Cardiac muscle cell (in vitro differentiated cells and primary cell): ENCODE measurements at regions not wholly inside any gene's neighbourhood (a gene's known extent, or its start where the extent isn't known, plus 50 kb on each side); places are given as distances from the start of the nearest gene placed in this dataset.

ENCODE experiments used
- DNase-seq, 2 donors: peaks; one replicate each; pipeline versions ENCODE4 v3.0.0 to v3.0.0-alpha.2; 2010 to 2017; ENCODE audit warnings: low read depth in 1 of 2, low spot score in 1 of 2
- H3K27ac ChIP-seq: fragments of 200-600 bp; sonication (generic); 2 replicates; pipeline ENCODE4 v1.5.1; 2016
- H3K27me3 ChIP-seq: fragments of 200-600 bp; sonication (generic); 2 replicates; pipeline ENCODE4 v1.6.0; 2016; ENCODE audit warnings: control low read depth
- H3K36me3 ChIP-seq: fragments of 200-600 bp; sonication (generic); 2 replicates; pipeline ENCODE4 v1.5.1; 2016; ENCODE audit warnings: control low read depth
- H3K4me1 ChIP-seq: fragments of 200-600 bp; sonication (generic); 2 replicates; pipeline ENCODE4 v1.8.1; 2017; ENCODE audit warnings: low read depth, mild to moderate bottlenecking, mixed run types
- H3K4me3 ChIP-seq: fragments of 200-600 bp; sonication (generic); 2 replicates; pipeline ENCODE4 v1.5.1; 2016; ENCODE audit warnings: mild to moderate bottlenecking
- H3K9me3 ChIP-seq: fragments of 200-600 bp; sonication (generic); 2 replicates; pipeline ENCODE4 v1.5.1; 2017; ENCODE audit warnings: low read depth, mild to moderate bottlenecking, control low read depth
- TF ChIP-seq, protein P1 (sequence below): IDR thresholded peaks from 2 replicates; pipeline ENCODE4 v1.5.1; 2012; ENCODE audit warnings: low read depth, mild to moderate bottlenecking, low read length

DNA sequence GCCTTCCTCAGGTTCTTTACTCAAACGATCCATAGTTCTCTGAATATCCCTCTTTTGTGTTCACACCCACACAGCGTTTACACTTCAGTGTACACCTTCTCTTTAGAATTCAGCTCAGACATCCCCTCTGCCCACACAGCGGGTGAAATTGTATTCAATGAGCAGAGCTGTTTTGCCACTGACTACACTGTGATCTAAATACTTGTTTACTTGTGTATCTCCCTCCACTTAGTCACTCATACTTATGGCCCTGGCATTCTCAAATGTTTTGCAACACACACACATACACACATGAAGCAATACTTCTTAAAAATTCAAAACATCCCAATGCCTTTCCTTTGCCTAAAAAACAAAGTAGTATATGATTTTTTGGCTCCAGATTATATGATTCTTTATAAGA lies 297.1 kb downstream of the TMX3 start:
- H3K4me3 ChIP-seq: no peak overlapping the region
- TF ChIP-seq, protein P1, sequence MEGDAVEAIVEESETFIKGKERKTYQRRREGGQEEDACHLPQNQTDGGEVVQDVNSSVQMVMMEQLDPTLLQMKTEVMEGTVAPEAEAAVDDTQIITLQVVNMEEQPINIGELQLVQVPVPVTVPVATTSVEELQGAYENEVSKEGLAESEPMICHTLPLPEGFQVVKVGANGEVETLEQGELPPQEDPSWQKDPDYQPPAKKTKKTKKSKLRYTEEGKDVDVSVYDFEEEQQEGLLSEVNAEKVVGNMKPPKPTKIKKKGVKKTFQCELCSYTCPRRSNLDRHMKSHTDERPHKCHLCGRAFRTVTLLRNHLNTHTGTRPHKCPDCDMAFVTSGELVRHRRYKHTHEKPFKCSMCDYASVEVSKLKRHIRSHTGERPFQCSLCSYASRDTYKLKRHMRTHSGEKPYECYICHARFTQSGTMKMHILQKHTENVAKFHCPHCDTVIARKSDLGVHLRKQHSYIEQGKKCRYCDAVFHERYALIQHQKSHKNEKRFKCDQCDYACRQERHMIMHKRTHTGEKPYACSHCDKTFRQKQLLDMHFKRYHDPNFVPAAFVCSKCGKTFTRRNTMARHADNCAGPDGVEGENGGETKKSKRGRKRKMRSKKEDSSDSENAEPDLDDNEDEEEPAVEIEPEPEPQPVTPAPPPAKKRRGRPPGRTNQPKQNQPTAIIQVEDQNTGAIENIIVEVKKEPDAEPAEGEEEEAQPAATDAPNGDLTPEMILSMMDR: no peak
- H3K27me3 ChIP-seq: no peaks in the 10 kb centered on the region

DNA sequence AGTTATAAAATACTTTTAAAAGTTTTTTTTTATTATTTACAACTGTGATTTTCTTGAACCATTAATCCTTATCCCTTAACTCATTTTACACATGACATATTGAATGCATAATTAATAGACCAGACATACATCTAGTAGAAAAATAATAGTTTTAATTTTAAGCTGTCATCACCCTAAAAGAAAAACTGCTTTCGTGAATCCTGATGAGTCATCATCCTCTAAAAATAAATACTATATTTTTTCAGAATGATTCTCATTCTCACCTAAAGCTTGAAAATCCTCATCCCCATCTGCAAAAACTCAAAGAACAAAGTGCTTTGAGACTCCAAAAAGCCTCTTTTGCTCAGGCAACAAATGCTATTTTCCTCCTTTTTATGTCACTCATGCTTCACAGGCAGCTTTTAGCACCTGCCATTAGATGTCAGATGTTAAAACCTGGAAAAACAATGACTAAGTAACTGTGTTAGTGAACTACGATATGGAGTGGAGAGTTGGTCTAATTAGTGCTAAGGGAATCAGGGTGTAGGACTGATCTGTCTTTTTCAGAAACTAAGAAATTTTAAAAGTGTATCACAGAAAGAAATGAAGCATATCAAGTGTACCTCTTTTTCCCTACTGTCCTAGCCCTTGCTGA lies 297.6 kb downstream of the TMX3 start:
- Histone ChIP-seq H3K4me1 (no peaks in the 10 kb centered on the region), H3K4me3 (no peak overlapping the region), H3K36me3 (no peaks in the 10 kb centered on the region), H3K9me3 (no peaks in the 10 kb centered on the region), H3K27me3 (no peaks in the 10 kb centered on the region), H3K27ac (no peak overlapping the region)
- TF ChIP-seq, protein P1: no peak
- DNase-seq: no peak

More for the DNA sequence above, 297.1 kb downstream of the TMX3 start:
- Histone ChIP-seq H3K27ac (no peak overlapping the region), H3K9me3 (no peaks in the 10 kb centered on the region), H3K4me1 (no peaks in the 10 kb centered on the region), H3K36me3 (no peaks in the 10 kb centered on the region)
- DNase-seq: peak in 1 of 2 donors; percentile 75

- DNase-seq: no peak
- Histone ChIP-seq H3K4me3 (no peak overlapping the region), H3K36me3 (no peaks in the 10 kb centered on the region), H3K27ac (no peak overlapping the region), H3K4me1 (no peaks in the 10 kb centered on the region), H3K27me3 (no peaks in the 10 kb centered on the region), H3K9me3 (no peaks in the 10 kb centered on the region)
- TF ChIP-seq, protein P1: no peak
These were observed 300.5 kb downstream of the TMX3 start for GRCh38 chr18:68414407-68414806.

GRCh38 chr18:68409576-68409975 lies 305.3 kb downstream of the TMX3 start:
- H3K4me1 ChIP-seq: no peaks in the 10 kb centered on the region
- TF ChIP-seq, protein P1: no peak
- no peak for DNase-seq

DNA sequence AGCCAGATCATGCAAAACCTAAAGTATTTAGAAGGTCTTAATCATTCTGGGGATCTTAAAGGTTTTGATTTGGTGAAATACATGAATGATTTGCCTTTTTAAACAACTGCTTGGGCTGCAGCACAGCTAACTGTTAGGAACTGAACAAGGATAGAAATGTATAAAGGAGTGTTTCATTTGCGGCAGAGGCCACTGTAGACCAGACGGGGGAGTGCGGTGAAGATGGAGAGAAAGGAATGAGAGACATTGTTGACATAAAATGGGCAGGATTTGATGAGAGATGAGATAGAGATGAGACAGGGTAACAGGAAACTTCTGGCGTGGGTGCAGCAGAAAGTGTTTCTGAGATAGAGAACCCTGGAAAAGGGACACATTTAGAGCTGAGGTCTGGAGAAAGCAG lies 308.1 kb downstream of the TMX3 start:
- no peaks in the 10 kb centered on the region for H3K36me3 ChIP-seq
- no peak for DNase-seq
- H3K4me1 ChIP-seq: no peaks in the 10 kb centered on the region
- no peak overlapping the region for H3K4me3 ChIP-seq
- H3K27ac ChIP-seq: no peak overlapping the region
- no peaks in the 10 kb centered on the region for H3K27me3 ChIP-seq
- TF ChIP-seq, protein P1: no peak
- H3K9me3 ChIP-seq: no peaks in the 10 kb centered on the region

More at GRCh38 chr18:68409576-68409975, 305.3 kb downstream of the TMX3 start:
- Histone ChIP-seq H3K27me3 (no peaks in the 10 kb centered on the region), H3K9me3 (no peaks in the 10 kb centered on the region), H3K4me3 (no peak overlapping the region), H3K27ac (no peak overlapping the region), H3K36me3 (no peaks in the 10 kb centered on the region)
